SK-N-MC (cell line): ENCODE measurements at regions not wholly inside any gene's neighbourhood (a gene's known extent, or its start where the extent isn't known, plus 50 kb on each side); places are given as distances from the start of the nearest gene placed in this dataset.

Experiments used
- EZH2 ChIP-seq: fragments of 200-600 bp; sonication (generic); IDR thresholded peaks from one replicate; pipeline ENCODE4 v1.6.1; 2017; ENCODE audit warnings: antibody characterized with exemption
- POLR2AphosphoS5 ChIP-seq: IDR thresholded peaks from 2 replicates; pipeline ENCODE4 v1.6.1; 2012; ENCODE audit warnings: mild to moderate bottlenecking, low read depth, low read length, borderline replicate concordance

DNA sequence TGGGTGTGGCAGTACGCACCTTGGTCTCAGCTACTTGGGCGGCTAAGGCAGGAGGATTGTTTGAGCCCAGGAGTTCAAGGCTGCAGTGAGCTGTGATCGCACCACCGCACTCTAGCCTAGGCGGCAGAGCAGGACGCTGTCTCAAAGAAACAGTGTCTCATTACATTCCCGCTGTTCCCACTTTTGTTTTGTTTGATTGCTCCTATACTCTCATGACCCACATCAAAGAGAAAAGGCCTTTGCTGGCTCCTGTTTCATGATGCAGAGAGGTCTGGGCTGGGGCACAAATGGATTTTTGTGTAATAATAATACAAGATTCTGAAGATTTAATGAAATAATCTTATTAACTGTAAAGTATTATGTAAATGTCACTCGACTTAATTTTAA lies 85.7 kb downstream of the LACC1 start:
- TF ChIP-seq POLR2AphosphoS5 (no peak), EZH2 (no peak)
